ENCODE measurements at regions not wholly inside any gene's neighbourhood (a gene's known extent, or its start where the extent isn't known, plus 50 kb on each side); places are given as distances from the start of the nearest gene placed in this dataset.

GRCh38 chr9:90540734-90541133 lies 101.9 kb downstream of the DIRAS2 start:
- Histone ChIP-seq H3K4me1 (no peaks in the 10 kb centered on the region), H3K27me3 (no peaks in the 10 kb centered on the region), H3K4me3 (no peak overlapping the region), H3K9me3 (no peaks in the 10 kb centered on the region), H3K27ac (no peak overlapping the region), H3K36me3 (ENCODE audit: low read depth, missing control alignments) (no peaks in the 10 kb centered on the region)
- DNase-seq, result no peak
- WGBS, 2 donors, result 83 to 88% methylated on average over 1 of the region's 1 CpG
- TF ChIP-seq CTCF (IDR thresholded peaks at IDR 0.05) (no peak), POLR2A (IDR thresholded peaks at IDR 0.05) (no peak)
- intact Hi-C loops (cut with DNase I; ENCODE audit: low total_unique reads), result no loop called here

GRCh38 chr9:90544488-90544887 lies 98.1 kb downstream of the DIRAS2 start:
- no peak overlapping the region for H3K27ac ChIP-seq
- H3K9me3 ChIP-seq, result no peaks in the 10 kb centered on the region
- 74 to 76% methylated on average over 2 of the region's 2 CpGs for WGBS, 2 donors
- intact Hi-C loops (cut with DNase I; ENCODE audit: low total_unique reads), result no loop called here
- no peaks in the 10 kb centered on the region for H3K4me1 ChIP-seq
- DNase-seq, result no peak
- H3K27me3 ChIP-seq, result no peaks in the 10 kb centered on the region
- H3K4me3 ChIP-seq, result no peak overlapping the region
- TF ChIP-seq CTCF (IDR thresholded peaks at IDR 0.05) (no peak), POLR2A (IDR thresholded peaks at IDR 0.05) (no peak)
- no peaks in the 10 kb centered on the region for H3K36me3 ChIP-seq (ENCODE audit: low read depth, missing control alignments)

- intact Hi-C loops (cut with DNase I; ENCODE audit: low total_unique reads), result no loop called here
- Histone ChIP-seq H3K27ac (no peak overlapping the region), H3K4me3 (no peak overlapping the region), H3K27me3 (no peaks in the 10 kb centered on the region), H3K9me3 (no peaks in the 10 kb centered on the region), H3K36me3 (ENCODE audit: low read depth, missing control alignments) (no peaks in the 10 kb centered on the region), H3K4me1 (no peaks in the 10 kb centered on the region)
- 18 to 26% methylated on average over 7 of the region's 7 CpGs for WGBS, 2 donors
- TF ChIP-seq CTCF (IDR thresholded peaks at IDR 0.05), result no peak
- no peak for TF ChIP-seq POLR2A (IDR thresholded peaks at IDR 0.05)
- DNase-seq, result no peak
Observed at GRCh38 chr9:90546200-90546599, 96.4 kb downstream of the DIRAS2 start.

GRCh38 chr9:90547896-90548295 lies 94.7 kb downstream of the DIRAS2 start:
- no peak for DNase-seq
- TF ChIP-seq CTCF (IDR thresholded peaks at IDR 0.05) (no peak), POLR2A (IDR thresholded peaks at IDR 0.05) (no peak)
- intact Hi-C loops (cut with DNase I; ENCODE audit: low total_unique reads), result no loop called here
- 80 to 92% methylated on average over 2 of the region's 2 CpGs for WGBS, 2 donors
- Histone ChIP-seq H3K27me3 (no peaks in the 10 kb centered on the region), H3K27ac (no peak overlapping the region), H3K9me3 (no peaks in the 10 kb centered on the region), H3K36me3 (ENCODE audit: low read depth, missing control alignments) (no peaks in the 10 kb centered on the region), H3K4me3 (no peak overlapping the region), H3K4me1 (no peaks in the 10 kb centered on the region)

- WGBS, 2 donors, result 70 to 78% methylated on average over 1 of the region's 1 CpG
- no peak for DNase-seq
- Histone ChIP-seq H3K36me3 (ENCODE audit: low read depth, missing control alignments) (no peaks in the 10 kb centered on the region), H3K4me1 (no peaks in the 10 kb centered on the region), H3K9me3 (no peaks in the 10 kb centered on the region), H3K4me3 (no peak overlapping the region), H3K27ac (no peak overlapping the region), H3K27me3 (no peaks in the 10 kb centered on the region)
- TF ChIP-seq POLR2A (IDR thresholded peaks at IDR 0.05) (no peak), CTCF (IDR thresholded peaks at IDR 0.05) (no peak)
- intact Hi-C loops (cut with DNase I; ENCODE audit: low total_unique reads), result no loop called here
Observed at GRCh38 chr9:90552317-90552716, 90.3 kb downstream of the DIRAS2 start.

Data from testis (tissue), 2 donors.